GM20000 (cell line): ENCODE measurements at regions not wholly inside any gene's neighbourhood (a gene's known extent, or its start where the extent isn't known, plus 50 kb on each side); places are given as distances from the start of the nearest gene placed in this dataset.
A peak's percentile ranks its signal among the peaks of the same experiment; 100 is the strongest.

Experiments
- DNase-seq: peaks from one replicate; pipeline ENCODE4 v3.0.0; 2012; ENCODE audit warnings: low spot score
- TF ChIP-seq, protein P1 (sequence below): IDR thresholded peaks from 2 replicates; pipeline ENCODE4 v1.5.1; 2012; ENCODE audit warnings: mild to moderate bottlenecking, control low read depth; ENCODE audit errors: extremely low read depth, missing control alignments

DNA sequence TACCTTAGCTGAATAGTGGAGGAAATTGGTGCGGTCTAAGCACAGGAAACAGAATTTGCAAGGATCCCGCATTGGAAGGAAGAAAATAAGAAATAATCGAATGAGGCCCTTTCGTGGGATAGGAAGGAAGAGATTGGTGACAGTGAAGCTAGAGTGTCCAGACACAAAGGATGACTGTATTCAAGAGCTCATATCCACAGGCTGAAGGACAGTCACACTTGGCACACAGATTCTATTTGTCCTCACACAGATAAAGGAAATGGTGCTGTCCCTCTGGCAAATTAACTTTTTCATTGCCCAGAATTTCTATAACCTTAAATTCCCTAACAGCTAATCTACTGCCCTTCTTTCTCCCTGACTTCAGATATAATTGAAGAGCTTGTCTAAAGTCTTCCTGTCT is 2188.9 kb upstream of the TENM3 start:
- TF ChIP-seq, protein P1, sequence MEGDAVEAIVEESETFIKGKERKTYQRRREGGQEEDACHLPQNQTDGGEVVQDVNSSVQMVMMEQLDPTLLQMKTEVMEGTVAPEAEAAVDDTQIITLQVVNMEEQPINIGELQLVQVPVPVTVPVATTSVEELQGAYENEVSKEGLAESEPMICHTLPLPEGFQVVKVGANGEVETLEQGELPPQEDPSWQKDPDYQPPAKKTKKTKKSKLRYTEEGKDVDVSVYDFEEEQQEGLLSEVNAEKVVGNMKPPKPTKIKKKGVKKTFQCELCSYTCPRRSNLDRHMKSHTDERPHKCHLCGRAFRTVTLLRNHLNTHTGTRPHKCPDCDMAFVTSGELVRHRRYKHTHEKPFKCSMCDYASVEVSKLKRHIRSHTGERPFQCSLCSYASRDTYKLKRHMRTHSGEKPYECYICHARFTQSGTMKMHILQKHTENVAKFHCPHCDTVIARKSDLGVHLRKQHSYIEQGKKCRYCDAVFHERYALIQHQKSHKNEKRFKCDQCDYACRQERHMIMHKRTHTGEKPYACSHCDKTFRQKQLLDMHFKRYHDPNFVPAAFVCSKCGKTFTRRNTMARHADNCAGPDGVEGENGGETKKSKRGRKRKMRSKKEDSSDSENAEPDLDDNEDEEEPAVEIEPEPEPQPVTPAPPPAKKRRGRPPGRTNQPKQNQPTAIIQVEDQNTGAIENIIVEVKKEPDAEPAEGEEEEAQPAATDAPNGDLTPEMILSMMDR, result no peak
- DNase-seq, result no peak

DNA sequence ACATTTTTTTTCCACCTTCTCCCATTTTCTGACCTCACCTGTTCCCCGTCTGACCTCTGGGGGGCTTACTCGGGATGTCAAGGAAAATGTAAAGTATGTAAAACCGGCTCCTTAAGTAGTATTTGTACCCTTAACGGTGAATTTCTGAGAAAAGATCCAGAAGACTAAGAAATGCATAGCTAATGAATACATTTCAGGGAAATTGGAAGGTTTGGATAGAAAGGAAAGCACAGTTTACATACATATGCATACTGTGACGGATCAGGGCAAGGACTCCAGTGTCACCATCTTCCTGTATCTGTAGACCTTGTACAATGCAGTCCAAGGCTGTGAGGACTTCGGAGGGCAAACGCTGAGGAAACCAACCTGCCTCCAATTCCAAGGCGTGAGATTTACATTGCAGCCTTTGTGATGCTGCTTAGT is 2185.9 kb upstream of the TENM3 start:
- peak; percentile 10 for DNase-seq
- TF ChIP-seq, protein P1, result no peak

DNA sequence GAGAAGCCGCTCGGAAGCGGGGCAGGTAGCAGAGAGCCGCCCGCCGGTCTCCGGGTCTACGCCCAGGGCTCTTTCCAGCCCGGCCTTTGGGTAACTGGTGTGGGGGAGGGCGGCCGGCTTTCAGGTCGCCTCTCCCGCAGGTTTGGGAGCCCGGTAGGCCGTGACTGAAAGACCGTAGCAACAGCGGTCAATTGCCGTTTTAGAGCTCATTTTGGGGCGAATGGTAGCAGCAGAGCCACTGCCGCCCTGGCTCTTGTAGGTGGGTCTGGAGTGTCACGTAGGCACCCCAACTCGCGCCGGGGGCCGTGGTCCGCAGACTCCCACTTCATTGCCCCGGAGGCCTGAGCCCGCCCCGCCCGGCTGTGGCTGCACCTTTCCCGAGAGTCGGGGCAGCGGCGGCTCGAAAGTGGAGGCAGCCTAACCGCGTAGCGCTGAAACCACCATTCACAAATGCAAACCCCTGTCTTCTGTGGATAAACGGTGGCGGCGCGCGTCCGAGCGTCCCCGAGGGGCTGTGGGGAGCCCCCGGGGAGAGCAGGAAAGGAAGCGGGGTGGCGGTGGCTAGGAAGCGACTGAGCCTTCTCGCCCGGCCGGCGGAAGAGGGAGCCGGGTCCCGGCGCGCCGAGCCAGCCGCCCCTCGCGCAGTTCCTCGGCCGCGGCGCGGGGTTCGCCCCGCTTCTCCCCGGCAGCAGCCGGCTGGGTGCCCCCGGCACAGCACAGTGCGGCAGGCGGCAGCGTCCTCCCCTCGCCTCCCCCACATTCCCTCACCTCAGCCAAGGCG is 2185.1 kb upstream of the TENM3 start:
- peak; percentile 44 for DNase-seq
- TF ChIP-seq, protein P1, result no peak

DNA sequence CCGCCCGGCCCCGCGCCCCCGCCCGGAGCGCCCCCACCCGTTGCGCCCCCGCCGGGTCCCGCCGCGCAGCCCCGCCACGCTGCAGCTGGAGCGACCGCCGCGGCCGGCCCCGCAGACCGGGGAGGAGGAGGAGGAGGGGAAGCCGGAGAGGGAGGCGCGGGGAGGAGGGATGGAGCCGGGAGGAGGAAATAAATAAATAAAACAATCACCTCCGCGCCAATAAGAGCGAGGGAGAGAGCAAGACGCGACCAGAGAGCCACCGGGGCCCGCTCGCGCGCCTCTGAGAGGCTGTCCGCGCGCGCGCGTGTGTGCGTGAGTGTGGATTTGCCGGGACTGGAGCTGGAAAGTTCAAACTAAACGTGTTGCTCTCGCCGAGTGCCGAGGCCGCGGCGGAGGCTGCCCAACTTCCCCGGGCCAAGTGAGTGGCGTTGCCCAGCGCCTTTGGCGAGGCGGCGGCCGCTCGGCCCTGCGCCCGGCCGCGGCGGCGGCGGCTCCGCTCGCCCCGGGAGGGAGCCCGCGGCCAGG is 2184.4 kb upstream of the TENM3 start:
- DNase-seq, result peak; percentile 61
- TF ChIP-seq, protein P1, result no peak

DNA sequence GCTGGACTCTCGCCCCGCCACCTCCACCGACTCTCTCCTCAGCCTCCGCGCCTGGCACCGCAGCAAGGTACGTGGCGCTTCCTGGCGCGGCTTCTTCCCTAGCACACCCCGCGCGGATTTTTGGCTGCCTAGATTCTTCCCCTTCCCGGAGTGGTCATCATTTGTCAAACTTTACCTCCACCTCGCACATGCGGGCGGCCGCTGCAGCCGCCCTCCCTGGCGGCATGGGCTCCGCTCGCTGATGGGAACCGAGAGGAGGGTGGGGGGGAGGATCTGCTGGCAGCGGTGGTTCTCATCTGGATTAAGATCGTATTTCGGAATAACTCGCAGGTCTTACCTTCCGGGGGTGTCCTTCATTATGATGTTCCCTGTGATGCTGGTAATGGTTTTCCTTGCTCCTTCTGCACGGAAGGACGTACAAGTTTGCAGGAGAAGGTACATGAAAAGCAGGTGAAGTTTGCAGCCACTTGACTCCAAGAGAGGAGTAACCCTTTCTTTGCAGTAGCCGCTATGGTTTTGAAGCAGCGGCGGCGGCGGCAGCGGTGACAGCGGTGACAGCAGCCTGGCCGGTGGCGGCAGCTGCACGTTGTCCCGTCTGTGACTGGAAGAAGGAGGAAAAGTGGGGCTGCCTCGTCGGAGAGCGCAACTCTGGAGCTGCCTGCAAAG is 2183.9 kb upstream of the TENM3 start:
- peak; percentile 31 for DNase-seq
- TF ChIP-seq, protein P1, result no peak

DNA sequence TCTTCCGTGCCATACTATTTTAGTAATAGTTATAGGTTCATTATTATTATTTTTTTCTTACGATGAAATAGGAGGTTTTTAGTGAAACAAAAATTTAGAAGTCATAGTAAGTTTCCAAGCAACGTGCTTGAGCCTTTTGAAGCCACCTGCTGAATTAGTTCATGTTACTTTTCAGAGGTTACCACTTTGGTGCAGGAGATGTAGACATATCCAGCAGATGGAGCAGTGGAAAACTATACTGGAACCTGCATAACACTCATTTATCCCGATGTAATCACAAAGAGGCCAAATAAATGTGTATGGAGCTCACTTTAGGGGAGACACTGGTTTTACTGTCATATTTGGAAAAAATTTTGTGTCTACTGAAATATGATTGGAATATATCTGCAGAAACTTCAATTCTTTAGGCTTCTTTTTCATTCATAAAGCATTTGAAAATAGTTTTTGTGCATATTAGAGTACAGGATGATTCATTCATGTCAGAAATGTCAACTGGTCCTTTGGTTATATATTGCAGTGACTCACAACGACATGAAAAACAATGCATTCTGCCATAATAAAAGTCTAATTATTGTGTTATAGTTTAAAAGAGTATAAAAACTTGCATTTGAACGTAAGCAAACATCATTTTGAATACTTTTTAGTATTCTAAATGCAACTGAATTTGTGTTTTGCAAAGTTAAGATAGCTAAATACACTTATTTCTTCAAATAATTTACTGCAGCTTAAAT is 2182.9 kb upstream of the TENM3 start:
- TF ChIP-seq, protein P1, result no peak
- peak; percentile 9 for DNase-seq
